IMR-90 (cell line): ENCODE measurements at regions not wholly inside any gene's neighbourhood (a gene's known extent, or its start where the extent isn't known, plus 50 kb on each side); places are given as distances from the start of the nearest gene placed in this dataset.

Source experiments
- ATAC-seq: fragments of 200-7000 bp; cut with Tn5 transposase; 2 replicates; pipeline ENCODE4 v1.9.1; 2020; ENCODE audit warnings: low read depth, mild to moderate bottlenecking, moderate library complexity
- BruUV-seq: library from RNA; stranded (reverse); fragments of 400-500 nt; replicated peaks from 2 replicates; lab custom pipeline; 2021; lab: Mats Ljungman, UMichigan
- CTCF ChIA-PET: fragments of 300-600 bp; formaldehyde crosslinking; extraction: SDS; loops from one replicate; lab custom pipeline; 2021; ENCODE audit warnings: antibody characterized with exemption; lab: Yijun Ruan, JAX
- POLR2A ChIA-PET: fragments of 300-600 bp; sonication (Branson Sonifier 250); formaldehyde crosslinking; loops from one replicate; lab custom pipeline; 2022; ENCODE audit warnings: antibody characterized with exemption; ENCODE audit not compliant: unreplicated experiment; lab: Charles Lee
- DNase-seq: peaks from one replicate; pipeline ENCODE4 v3.0.0; 2013
- H2AFZ ChIP-seq: replicated peaks from 2 replicates; pipeline ENCODE3; 2013; ENCODE audit warnings: low read length, mild to moderate bottlenecking; ENCODE audit not compliant: poor library complexity
- H2AK5ac ChIP-seq: 2 replicates; pipeline ENCODE4 v1.6.1; 2013; ENCODE audit warnings: low read depth, low read length, inconsistent platforms
- H2AK9ac ChIP-seq: replicated peaks from 2 replicates; pipeline ENCODE3; 2013; ENCODE audit warnings: mild to moderate bottlenecking, low read depth, low read length, moderate library complexity; ENCODE audit not compliant: poor library complexity
- H2BK120ac ChIP-seq: 2 replicates; pipeline ENCODE4 v1.6.1; 2013; ENCODE audit warnings: low read depth, low read length, inconsistent platforms
- H2BK15ac ChIP-seq: 3 replicates; pipeline ENCODE4 v1.6.1; 2013; ENCODE audit warnings: low read depth, low read length, inconsistent platforms
- H2BK20ac ChIP-seq: 2 replicates; pipeline ENCODE4 v1.6.1; 2013; ENCODE audit warnings: low read depth, mild to moderate bottlenecking, inconsistent platforms, low read length, moderate library complexity
- H2BK5ac ChIP-seq: 2 replicates; pipeline ENCODE4 v1.6.1; 2013; ENCODE audit warnings: mild to moderate bottlenecking, low read depth, low read length, inconsistent platforms; ENCODE audit not compliant: poor library complexity, severe bottlenecking
- H3K14ac ChIP-seq: replicated peaks from 2 replicates; pipeline ENCODE4 v1.6.1; 2013; ENCODE audit warnings: low read depth, low read length, inconsistent platforms
- H3K18ac ChIP-seq: 2 replicates; pipeline ENCODE4 v1.6.1; 2013; ENCODE audit warnings: low read depth, low read length, control low read depth
- H3K23ac ChIP-seq: 2 replicates; pipeline ENCODE4 v1.6.1; 2013; ENCODE audit warnings: low read depth, low read length, inconsistent platforms
- H3K27ac ChIP-seq: 2 replicates; pipeline ENCODE4 v1.5.1; 2013; ENCODE audit warnings: mild to moderate bottlenecking, control low read depth, low read length; ENCODE audit not compliant: insufficient read depth
- H3K27me3 ChIP-seq: 2 replicates; pipeline ENCODE4 v1.6.1; 2013; ENCODE audit warnings: low read length; ENCODE audit not compliant: control insufficient read depth, insufficient read depth
- H3K36me3 ChIP-seq: 2 replicates; pipeline ENCODE4 v1.6.1; 2013; ENCODE audit warnings: low read length, mixed read lengths; ENCODE audit not compliant: control insufficient read depth, insufficient read depth
- H3K4ac ChIP-seq: 2 replicates; pipeline ENCODE4 v1.6.1; 2013; ENCODE audit warnings: low read depth, low read length, inconsistent platforms
- H3K4me1 ChIP-seq: 2 replicates; pipeline ENCODE4 v1.6.1; 2013; ENCODE audit warnings: low read length, mixed read lengths; ENCODE audit not compliant: control insufficient read depth, insufficient read depth
- H3K4me2 ChIP-seq: 2 replicates; pipeline ENCODE4 v1.6.1; 2013; ENCODE audit warnings: low read depth, mild to moderate bottlenecking, control low read depth, low read length, moderate library complexity
- H3K4me3 ChIP-seq: 2 replicates; pipeline ENCODE4 v1.5.1; 2013; ENCODE audit warnings: low read depth, mild to moderate bottlenecking, control low read depth, low read length, moderate library complexity; ENCODE audit not compliant: insufficient read depth
- H3K56ac ChIP-seq: 2 replicates; pipeline ENCODE4 v1.6.1; 2013; ENCODE audit warnings: low read length, inconsistent platforms; ENCODE audit not compliant: insufficient read depth; ENCODE audit errors: extremely low read depth
- H3K79me1 ChIP-seq, 2 experiments: 2 replicates each; pipeline ENCODE4 v1.6.1; 2013; ENCODE audit warnings: low read length in 2 of 2, inconsistent platforms in 1 of 2, low read depth in 1 of 2
- H3K9ac ChIP-seq: 2 replicates; pipeline ENCODE4 v1.6.1; 2013; ENCODE audit warnings: low read depth, low read length, control low read depth
- H3K9me1 ChIP-seq: 2 replicates; pipeline ENCODE4 v1.6.1; 2013; ENCODE audit warnings: low read length, inconsistent platforms; ENCODE audit not compliant: insufficient read depth
- H3K9me3 ChIP-seq: 2 replicates; pipeline ENCODE4 v1.6.1; 2013; ENCODE audit warnings: low read length; ENCODE audit not compliant: control insufficient read depth, insufficient read depth
- H4K20me1 ChIP-seq: 2 replicates; pipeline ENCODE4 v1.6.1; 2013; ENCODE audit warnings: low read length, inconsistent platforms; ENCODE audit not compliant: insufficient read depth
- H4K5ac ChIP-seq: 2 replicates; pipeline ENCODE4 v1.6.1; 2013; ENCODE audit warnings: mild to moderate bottlenecking, low read depth, low read length, control low read depth
- H4K8ac ChIP-seq, 2 experiments: 2 replicates each; pipeline ENCODE4 v1.6.1; 2013; ENCODE audit warnings: low read depth in 2 of 2, low read length in 2 of 2, control low read depth in 1 of 2, inconsistent platforms in 1 of 2
- H4K91ac ChIP-seq: 2 replicates; pipeline ENCODE4 v1.6.1; 2013; ENCODE audit warnings: low read depth, low read length, inconsistent platforms; ENCODE audit not compliant: insufficient read depth
- BHLHE40 ChIP-seq: fragments of 150-350 bp; IDR thresholded peaks from 2 replicates; pipeline ENCODE4 v1.6.1; 2016; ENCODE audit warnings: mild to moderate bottlenecking, low read depth, low read length
- CEBPB ChIP-seq: IDR thresholded peaks from 2 replicates; pipeline ENCODE4 v1.6.1; 2012; ENCODE audit warnings: low read depth, low read length, improper control_type of control experiment
- CTCF ChIP-seq: conservative IDR thresholded peaks from 2 replicates; pipeline ENCODE4 v1.5.1; 2012; ENCODE audit warnings: mild to moderate bottlenecking, low read depth, low read length, improper control_type of control experiment
- ELK1 ChIP-seq: fragments of 150-350 bp; IDR thresholded peaks from 2 replicates; pipeline ENCODE4 v1.6.1; 2016; ENCODE audit warnings: low read depth, mild to moderate bottlenecking, low read length, moderate library complexity, borderline replicate concordance
- MAFK ChIP-seq: IDR thresholded peaks from 2 replicates; pipeline ENCODE4 v1.6.1; 2012; ENCODE audit warnings: low read depth, low read length, improper control_type of control experiment
- MXI1 ChIP-seq: IDR thresholded peaks from 2 replicates; pipeline ENCODE4 v1.6.1; 2012; ENCODE audit warnings: low read depth, mild to moderate bottlenecking, low read length, moderate library complexity, borderline replicate concordance
- POLR2A ChIP-seq: IDR thresholded peaks from 2 replicates; pipeline ENCODE4 v1.6.1; 2012; ENCODE audit warnings: mild to moderate bottlenecking, low read depth, low read length
- RAD21 ChIP-seq: IDR thresholded peaks from 2 replicates; pipeline ENCODE4 v1.6.1; 2012; ENCODE audit warnings: low read length, improper control_type of control experiment
- RCOR1 ChIP-seq: IDR thresholded peaks from 2 replicates; pipeline ENCODE4 v1.6.1; 2012; ENCODE audit warnings: mild to moderate bottlenecking, low read length, improper control_type of control experiment; ENCODE audit not compliant: insufficient replicate concordance
- RFX5 ChIP-seq: IDR thresholded peaks from 2 replicates; pipeline ENCODE4 v1.8.0; 2012; ENCODE audit warnings: low read depth, mild to moderate bottlenecking, low read length, moderate library complexity
- SMC3 ChIP-seq: fragments of 150-350 bp; IDR thresholded peaks from 2 replicates; pipeline ENCODE4 v1.6.1; 2016; ENCODE audit warnings: low read depth, mild to moderate bottlenecking, antibody characterized with exemption, low read length, moderate library complexity
- USF2 ChIP-seq: fragments of 150-350 bp; IDR thresholded peaks from 2 replicates; pipeline ENCODE4 v1.6.1; 2017; ENCODE audit warnings: mild to moderate bottlenecking, antibody characterized with exemption, low read length, low read depth
- WGBS, 2 experiments: methylation state at CpG; one replicate each; pipeline versions ENCODE4 v1.1.5 to v1.1.7; 2013; ENCODE audit warnings: missing lambda C conversion rate in 2 of 2; ENCODE audit not compliant: insufficient read length in 1 of 2; ENCODE audit errors: extremely low coverage in 2 of 2; 5-methylcytosine and 5-hydroxymethylcytosine counted together
- dilution Hi-C: fragments of 300-500 bp; cut with HindIII; formaldehyde crosslinking; loops from one replicate; pipeline ENCODE4 v1.14.3; 2018; ENCODE audit warnings: low sequenced_read_pairs; ENCODE audit not compliant: unreplicated experiment
- in situ Hi-C: fragments of 300-500 bp; cut with MboI; formaldehyde crosslinking; loops from 3 replicates; pipeline ENCODE4 v1.14.3; 2019; ENCODE audit warnings: low sequenced_read_pairs, inconsistent platforms, mixed read lengths
- intact Hi-C: fragments of 100-400 bp; cut with micrococcal nuclease; formaldehyde crosslinking; loops from 2 replicates; pipeline ENCODE4 v1.10.0; 2022

DNA sequence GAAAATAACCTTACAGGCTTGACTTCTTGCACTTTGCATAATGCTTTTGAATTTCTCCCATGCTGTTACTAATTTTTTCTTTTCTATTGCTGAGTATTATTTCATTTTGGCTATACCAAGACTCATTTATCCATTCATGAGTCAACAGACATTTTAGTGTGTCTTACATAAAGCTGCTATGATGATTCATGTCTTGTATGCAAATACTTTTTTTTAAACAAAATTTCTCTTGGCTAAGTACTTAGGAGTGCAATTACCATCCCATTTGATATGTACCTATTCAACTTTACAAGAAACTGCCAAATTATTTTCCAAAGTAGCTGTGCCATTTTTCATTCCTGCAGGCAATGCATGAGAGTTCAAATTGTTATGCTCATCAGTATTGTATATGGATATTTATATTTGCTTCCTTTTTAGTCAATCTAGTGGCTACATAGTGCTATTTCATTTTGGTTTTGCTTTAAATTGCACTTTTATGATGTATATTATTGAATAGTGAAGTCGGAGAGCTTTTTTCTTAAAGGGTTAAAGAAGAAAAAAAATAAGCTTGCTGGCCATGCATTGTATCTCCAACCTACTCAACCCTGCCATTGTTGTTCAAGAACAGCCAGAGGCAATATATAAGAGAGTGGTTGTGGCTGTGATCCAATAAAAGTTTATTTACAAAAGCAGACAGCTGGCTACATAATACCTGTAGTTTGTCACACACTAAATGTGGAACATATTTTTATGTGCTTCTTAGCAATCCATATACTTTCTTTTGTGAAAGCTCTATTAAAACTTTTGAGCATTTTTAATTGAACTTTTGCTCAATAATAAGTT lies 862.8 kb downstream of the KCNT2 start:
- in situ Hi-C loops, result no loop called here
- no peak overlapping the region for H3K18ac ChIP-seq
- no peak overlapping the region for H2AK9ac ChIP-seq
- H2BK15ac ChIP-seq, result no peak overlapping the region
- H3K4me1 ChIP-seq, result no peaks in the 10 kb centered on the region; the same call in 1 of the 2 replicates
- ATAC-seq (peak; percentile 40; the same call in 1 of the 2 replicates), DNase-seq (peak; percentile 61)
- intact Hi-C loops, result no loop called here
- no peak overlapping the region for H3K4me3 ChIP-seq
- H2BK120ac ChIP-seq, result no peak overlapping the region
- H4K5ac ChIP-seq, result no peak overlapping the region
- H4K8ac ChIP-seq, result no peak overlapping the region
- no peaks in the 10 kb centered on the region for H3K36me3 ChIP-seq
- no peak overlapping the region for H3K56ac ChIP-seq
- no peak overlapping the region for H2AFZ ChIP-seq
- POLR2A ChIA-PET, result no interaction called here
- no peaks in the 10 kb centered on the region for H4K20me1 ChIP-seq
- H2AK5ac ChIP-seq, result no peak overlapping the region
- dilution Hi-C loops, result no loop called here
- H3K9me1 ChIP-seq, result no peaks in the 10 kb centered on the region
- no TSS peak for BruUV-seq
- no peak overlapping the region for H2BK20ac ChIP-seq
- H3K23ac ChIP-seq, result no peak overlapping the region
- H3K9me3 ChIP-seq, result no peaks in the 10 kb centered on the region
- no CpG with 5 or more reads among the region's 1 CpG for WGBS, 2 experiments
- H3K27ac ChIP-seq, result no peak overlapping the region
- no peak overlapping the region for H3K4me2 ChIP-seq
- no peak overlapping the region for H4K91ac ChIP-seq
- H3K14ac ChIP-seq, result no peak overlapping the region
- no peak overlapping the region for H3K4ac ChIP-seq
- no peaks in the 10 kb centered on the region for H3K79me1 ChIP-seq
- no peaks in the 10 kb centered on the region for H3K27me3 ChIP-seq
- H2BK5ac ChIP-seq, result no peak overlapping the region
- CTCF ChIA-PET, result interaction anchor here (0.6 kb wide), 1 partner anchor 1179 kb away, joined by 4 read pairs; no protein-coding TSS in a partner anchor
- TF ChIP-seq USF2 (no peak), RFX5 (no peak), RCOR1 (no peak), MAFK (no peak), SMC3 (no peak), MXI1 (no peak), POLR2A (no peak), ELK1 (no peak), CTCF (no peak), CEBPB (no peak), BHLHE40 (no peak), RAD21 (no peak)
- no peak overlapping the region for H3K9ac ChIP-seq
